CD14-positive monocyte (primary cell): ENCODE measurements at regions not wholly inside any gene's neighbourhood (a gene's known extent, or its start where the extent isn't known, plus 50 kb on each side); places are given as distances from the start of the nearest gene placed in this dataset.

ENCODE experiments used
- DNase-seq, 3 donors: peaks; one replicate each; pipeline ENCODE4 v3.0.0-alpha.2; 2011 to 2022
- H2AFZ ChIP-seq: 2 replicates; pipeline ENCODE4 v1.6.0; 2012; ENCODE audit warnings: mild to moderate bottlenecking, low read depth, low read length, inconsistent platforms; ENCODE audit not compliant: insufficient read depth, poor library complexity, severe bottlenecking
- H3K27ac ChIP-seq, 2 donors: 1 replicate in 1 of 2; 2 replicates in 1 of 2; pipeline ENCODE4 v1.5.1; 2012 to 2013; ENCODE audit warnings: low read length in 2 of 2, control low read depth in 1 of 2, inconsistent platforms in 1 of 2, low read depth in 1 of 2, mild to moderate bottlenecking in 1 of 2
- H3K27me3 ChIP-seq, 2 donors: one replicate each; pipeline versions ENCODE4 v1.6.0 to v1.6.1; 2011 to 2013; ENCODE audit warnings: low read length in 2 of 2; ENCODE audit not compliant: control insufficient read depth in 2 of 2, insufficient read depth in 2 of 2
- H3K36me3 ChIP-seq, 2 donors: replicated peaks in 1 of 2; 1 replicate in 1 of 2; 2 replicates in 1 of 2; pipeline versions ENCODE4 v1.5.1 to v1.6.1; 2012 to 2013; ENCODE audit warnings: low read length in 2 of 2, control low read depth in 1 of 2, inconsistent platforms in 1 of 2, mild to moderate bottlenecking in 1 of 2; ENCODE audit not compliant: insufficient read depth in 2 of 2, control insufficient read depth in 1 of 2
- H3K4me1 ChIP-seq, 2 donors: 1 replicate in 1 of 2; 2 replicates in 1 of 2; pipeline versions ENCODE4 v1.5.1 to v1.6.1; 2012 to 2013; ENCODE audit warnings: low read length in 2 of 2, control low read depth in 1 of 2, inconsistent platforms in 1 of 2, mild to moderate bottlenecking in 1 of 2, moderate library complexity in 1 of 2; ENCODE audit not compliant: insufficient read depth in 2 of 2, control insufficient read depth in 1 of 2
- H3K4me2 ChIP-seq: replicated peaks from 2 replicates; pipeline ENCODE3; 2012; ENCODE audit warnings: low read length, moderate library complexity, mild to moderate bottlenecking; ENCODE audit not compliant: poor library complexity, severe bottlenecking; ENCODE audit errors: extremely low read depth
- H3K4me3 ChIP-seq, 3 experiments: fragments of 200-600 bp in 1 of 3; sonication (generic) in 1 of 3; replicated peaks in 1 of 3; 1 replicate in 2 of 3; 2 replicates in 1 of 3; pipeline ENCODE4 v1.5.1; 2011 to 2013; ENCODE audit warnings: low read length in 3 of 3, mild to moderate bottlenecking in 3 of 3, control low read depth in 2 of 3, low read depth in 2 of 3, inconsistent platforms in 1 of 3, moderate library complexity in 1 of 3
- H3K79me2 ChIP-seq: 2 replicates; pipeline ENCODE4 v1.6.0; 2012; ENCODE audit warnings: mild to moderate bottlenecking, control low read depth, inconsistent platforms, low read length, moderate library complexity; ENCODE audit not compliant: insufficient read depth
- H3K9ac ChIP-seq: 2 replicates; pipeline ENCODE4 v1.6.0; 2017; ENCODE audit warnings: low read length, mild to moderate bottlenecking; ENCODE audit not compliant: insufficient read depth, poor library complexity, severe bottlenecking
- H3K9me3 ChIP-seq, 2 donors: replicated peaks in 1 of 2; 1 replicate in 1 of 2; 2 replicates in 1 of 2; pipeline versions ENCODE4 v1.5.1 to v1.6.1; 2012 to 2013; ENCODE audit warnings: low read length in 2 of 2, control low read depth in 1 of 2; ENCODE audit not compliant: control insufficient read depth in 1 of 2, insufficient read depth in 1 of 2
- H4K20me1 ChIP-seq: 2 replicates; pipeline ENCODE4 v1.6.0; 2012; ENCODE audit warnings: mild to moderate bottlenecking, low read length, control low read depth, moderate library complexity; ENCODE audit not compliant: insufficient read depth
- H3K27ac Mint-ChIP-seq, 7 donors: one replicate each; pipeline ENCODE4 v1.8.0; 2020; ENCODE audit warnings: mild to moderate bottlenecking in 7 of 7, mixed read lengths in 7 of 7, moderate library complexity in 6 of 7, inconsistent platforms in 2 of 7
- H3K27me3 Mint-ChIP-seq, 3 donors: one replicate each; pipeline ENCODE4 v1.8.0; 2021 to 2022; ENCODE audit warnings: low read depth in 3 of 3, mild to moderate bottlenecking in 3 of 3, mixed read lengths in 3 of 3, moderate library complexity in 3 of 3, inconsistent platforms in 1 of 3
- H3K36me3 Mint-ChIP-seq, 2 donors: one replicate each; pipeline ENCODE4 v1.8.0; 2020; ENCODE audit warnings: mixed read lengths in 2 of 2, inconsistent platforms in 1 of 2, mild to moderate bottlenecking in 1 of 2
- H3K4me1 Mint-ChIP-seq: one replicate; pipeline ENCODE4 v1.8.0; 2020; ENCODE audit warnings: mild to moderate bottlenecking, mixed read lengths
- H3K4me3 Mint-ChIP-seq, 2 donors: one replicate each; pipeline ENCODE4 v1.8.0; 2020; ENCODE audit warnings: mild to moderate bottlenecking in 2 of 2, mixed read lengths in 2 of 2, moderate library complexity in 1 of 2
- H3K9me3 Mint-ChIP-seq, 7 donors: one replicate each; pipeline ENCODE4 v1.8.0; 2020 to 2022; ENCODE audit warnings: mixed read lengths in 7 of 7, mild to moderate bottlenecking in 6 of 7, moderate library complexity in 6 of 7, inconsistent platforms in 2 of 7
- WGBS: methylation state at CpG from one replicate; pipeline ENCODE4 v1.1.5; 2013; ENCODE audit warnings: missing lambda C conversion rate; ENCODE audit not compliant: insufficient coverage; 5-methylcytosine and 5-hydroxymethylcytosine counted together
- intact Hi-C, 2 donors: fragments of 100-400 bp; cut with micrococcal nuclease; formaldehyde crosslinking; loops; one replicate each; pipeline versions ENCODE4 v1.15.0 to v1.15.1; 2023
- TF ChIP-seq, protein P1 (sequence below): fragments of 200-600 bp; IDR thresholded peaks from one replicate; pipeline ENCODE4 v1.8.0; 2022; ENCODE audit warnings: antibody characterized with exemption, mild to moderate bottlenecking

DNA sequence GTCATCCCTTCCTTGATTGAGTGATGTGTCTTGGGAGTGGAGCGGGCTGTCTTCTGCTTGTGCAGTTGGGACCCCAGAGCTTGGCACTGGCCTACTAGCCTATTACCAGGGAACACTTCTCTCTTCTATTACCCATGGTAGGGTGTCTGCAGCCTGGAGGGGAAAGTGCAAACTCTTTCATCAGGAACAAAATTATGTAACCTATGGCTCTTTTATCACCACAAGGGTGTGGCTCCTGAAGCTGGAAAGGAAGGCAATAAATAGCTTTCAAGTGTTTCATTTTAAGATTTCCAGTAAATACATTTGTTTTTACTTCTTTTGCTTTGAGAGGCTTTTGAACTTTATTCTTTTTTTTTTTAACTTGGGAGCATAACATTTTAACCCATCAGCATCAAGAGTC is 349.7 kb upstream of the FAR2 start:
- peak overlapping the region in 1 of 2 donors; percentile 71 for H3K27ac ChIP-seq
- H3K27me3 Mint-ChIP-seq = peaks cover 0 to 4% (median 3%) of the 10 kb centered on the region in 3 donors
- no peaks in the 10 kb centered on the region for H3K9me3 ChIP-seq
- H3K4me3 Mint-ChIP-seq = peak overlapping the region in 1 of 2 donors; percentile 51
- H3K4me1 ChIP-seq = peaks cover 21 to 25% of the 10 kb centered on the region in 2 donors
- peak overlapping the region; percentile 54 for H3K4me2 ChIP-seq
- no peaks in the 10 kb centered on the region for H4K20me1 ChIP-seq
- peaks cover 0 to 6% (median 2%) of the 10 kb centered on the region in 7 donors for H3K9me3 Mint-ChIP-seq
- peaks cover 34% of the 10 kb centered on the region for H3K4me1 Mint-ChIP-seq
- no CpG with 5 or more reads among the region's 1 CpG for WGBS
- peak; percentile 10 to 39 (median 20) for DNase-seq
- TF ChIP-seq, protein P1, sequence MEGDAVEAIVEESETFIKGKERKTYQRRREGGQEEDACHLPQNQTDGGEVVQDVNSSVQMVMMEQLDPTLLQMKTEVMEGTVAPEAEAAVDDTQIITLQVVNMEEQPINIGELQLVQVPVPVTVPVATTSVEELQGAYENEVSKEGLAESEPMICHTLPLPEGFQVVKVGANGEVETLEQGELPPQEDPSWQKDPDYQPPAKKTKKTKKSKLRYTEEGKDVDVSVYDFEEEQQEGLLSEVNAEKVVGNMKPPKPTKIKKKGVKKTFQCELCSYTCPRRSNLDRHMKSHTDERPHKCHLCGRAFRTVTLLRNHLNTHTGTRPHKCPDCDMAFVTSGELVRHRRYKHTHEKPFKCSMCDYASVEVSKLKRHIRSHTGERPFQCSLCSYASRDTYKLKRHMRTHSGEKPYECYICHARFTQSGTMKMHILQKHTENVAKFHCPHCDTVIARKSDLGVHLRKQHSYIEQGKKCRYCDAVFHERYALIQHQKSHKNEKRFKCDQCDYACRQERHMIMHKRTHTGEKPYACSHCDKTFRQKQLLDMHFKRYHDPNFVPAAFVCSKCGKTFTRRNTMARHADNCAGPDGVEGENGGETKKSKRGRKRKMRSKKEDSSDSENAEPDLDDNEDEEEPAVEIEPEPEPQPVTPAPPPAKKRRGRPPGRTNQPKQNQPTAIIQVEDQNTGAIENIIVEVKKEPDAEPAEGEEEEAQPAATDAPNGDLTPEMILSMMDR = no peak
- no peaks in the 10 kb centered on the region for H3K36me3 ChIP-seq
- no peaks in the 10 kb centered on the region for H3K79me2 ChIP-seq
- H3K36me3 Mint-ChIP-seq = no peaks in the 10 kb centered on the region
- intact Hi-C loops = no loop called here
- no peak overlapping the region for H2AFZ ChIP-seq
- peak overlapping the region in 1 of 3 experiments; percentile 14 for H3K4me3 ChIP-seq
- H3K27ac Mint-ChIP-seq = peak overlapping the region; percentile 80 to 96 (median 92)
- no peaks in the 10 kb centered on the region for H3K27me3 ChIP-seq
- no peak overlapping the region for H3K9ac ChIP-seq

DNA sequence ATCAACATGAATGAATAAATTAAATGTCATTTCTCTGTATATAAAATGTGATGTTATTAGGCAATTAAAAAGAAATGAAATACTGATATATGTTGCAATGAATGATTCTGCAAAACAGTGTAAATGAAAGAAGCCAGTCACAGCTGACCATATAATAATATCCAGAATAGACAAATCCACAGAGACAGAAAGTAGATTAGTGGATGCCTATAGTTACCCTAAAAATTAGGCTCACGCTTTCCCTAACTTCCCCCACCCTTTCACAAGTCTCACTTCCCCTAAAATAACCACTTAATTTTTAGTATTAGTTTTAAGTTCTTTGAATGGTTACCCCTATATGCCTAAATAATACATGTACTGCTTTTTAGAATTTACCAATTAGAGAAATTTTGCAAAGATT is 348.9 kb upstream of the FAR2 start:
- Histone ChIP-seq H4K20me1 (no peaks in the 10 kb centered on the region), H3K4me1 (peaks cover 21 to 25% of the 10 kb centered on the region in 2 donors), H3K4me2 (peak overlapping the region; percentile 54), H3K27ac (peak overlapping the region in 1 of 2 donors; percentile 71), H3K9me3 (no peaks in the 10 kb centered on the region), H3K36me3 (no peaks in the 10 kb centered on the region), H3K4me3 (no peak overlapping the region), H3K9ac (no peak overlapping the region), H2AFZ (no peak overlapping the region), H3K27me3 (no peaks in the 10 kb centered on the region), H3K79me2 (no peaks in the 10 kb centered on the region)
- Mint-ChIP-seq H3K4me1 (peaks cover 34% of the 10 kb centered on the region), H3K36me3 (no peaks in the 10 kb centered on the region), H3K9me3 (peaks cover 0 to 6% (median 2%) of the 10 kb centered on the region in 7 donors), H3K27me3 (peaks cover 0 to 4% (median 3%) of the 10 kb centered on the region in 3 donors), H3K27ac (peak overlapping the region; percentile 80 to 96 (median 92)), H3K4me3 (no peak overlapping the region)
- intact Hi-C loops = no loop called here
- WGBS = no CpG with 5 or more reads among the region's 1 CpG
- DNase-seq = peak; percentile 51 to 69 (median 69)
- TF ChIP-seq, protein P1 = no peak
